HFF-Myc (cell line): ENCODE measurements at regions not wholly inside any gene's neighbourhood (a gene's known extent, or its start where the extent isn't known, plus 50 kb on each side); places are given as distances from the start of the nearest gene placed in this dataset.

ENCODE experiments used
- DNase-seq: peaks from one replicate; pipeline ENCODE4 v3.0.0-alpha.2; 2011; ENCODE audit warnings: low read depth; ENCODE audit errors: extremely low read depth
- H3K4me3 ChIP-seq: replicated peaks from 2 replicates; pipeline ENCODE4 v1.5.1; 2011; ENCODE audit warnings: low read depth, mild to moderate bottlenecking, control low read depth, low read length
- TF ChIP-seq, protein P1 (sequence below): IDR thresholded peaks from 2 replicates; pipeline ENCODE4 v1.5.1; 2012; ENCODE audit warnings: mild to moderate bottlenecking, low read depth, low read length, control low read depth; ENCODE audit errors: missing control alignments

DNA sequence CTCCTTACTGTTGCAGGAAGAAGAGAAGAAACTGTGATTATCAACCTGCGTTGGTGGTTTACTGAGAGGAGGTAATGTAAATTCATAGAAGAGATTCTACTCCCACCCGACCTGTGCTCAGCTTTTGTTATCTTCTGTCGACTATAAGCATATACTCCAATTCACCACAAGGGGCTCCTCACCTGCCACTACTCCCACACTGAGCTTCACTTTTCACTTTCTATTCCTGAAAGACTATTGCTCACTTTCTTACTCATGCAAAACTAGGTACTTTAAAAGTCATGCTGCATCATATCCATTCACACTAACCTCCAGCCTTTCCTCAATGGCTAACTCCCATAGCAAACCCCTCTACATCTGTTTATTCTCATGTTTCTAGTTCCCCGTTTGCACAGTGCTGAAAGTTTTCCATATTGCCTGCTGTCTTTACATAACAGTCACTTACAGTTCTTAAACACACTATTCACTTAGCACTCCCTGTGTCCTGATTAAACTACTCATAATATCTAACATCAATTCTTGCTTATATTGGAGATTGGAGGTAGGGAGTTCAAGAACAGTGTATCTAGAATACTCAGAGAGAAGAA is 1062.6 kb downstream of the NR2F1-AS1 start:
- H3K4me3 ChIP-seq: no peak overlapping the region
- TF ChIP-seq, protein P1, sequence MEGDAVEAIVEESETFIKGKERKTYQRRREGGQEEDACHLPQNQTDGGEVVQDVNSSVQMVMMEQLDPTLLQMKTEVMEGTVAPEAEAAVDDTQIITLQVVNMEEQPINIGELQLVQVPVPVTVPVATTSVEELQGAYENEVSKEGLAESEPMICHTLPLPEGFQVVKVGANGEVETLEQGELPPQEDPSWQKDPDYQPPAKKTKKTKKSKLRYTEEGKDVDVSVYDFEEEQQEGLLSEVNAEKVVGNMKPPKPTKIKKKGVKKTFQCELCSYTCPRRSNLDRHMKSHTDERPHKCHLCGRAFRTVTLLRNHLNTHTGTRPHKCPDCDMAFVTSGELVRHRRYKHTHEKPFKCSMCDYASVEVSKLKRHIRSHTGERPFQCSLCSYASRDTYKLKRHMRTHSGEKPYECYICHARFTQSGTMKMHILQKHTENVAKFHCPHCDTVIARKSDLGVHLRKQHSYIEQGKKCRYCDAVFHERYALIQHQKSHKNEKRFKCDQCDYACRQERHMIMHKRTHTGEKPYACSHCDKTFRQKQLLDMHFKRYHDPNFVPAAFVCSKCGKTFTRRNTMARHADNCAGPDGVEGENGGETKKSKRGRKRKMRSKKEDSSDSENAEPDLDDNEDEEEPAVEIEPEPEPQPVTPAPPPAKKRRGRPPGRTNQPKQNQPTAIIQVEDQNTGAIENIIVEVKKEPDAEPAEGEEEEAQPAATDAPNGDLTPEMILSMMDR: peak; percentile 62
- peak; percentile 44 for DNase-seq

DNA sequence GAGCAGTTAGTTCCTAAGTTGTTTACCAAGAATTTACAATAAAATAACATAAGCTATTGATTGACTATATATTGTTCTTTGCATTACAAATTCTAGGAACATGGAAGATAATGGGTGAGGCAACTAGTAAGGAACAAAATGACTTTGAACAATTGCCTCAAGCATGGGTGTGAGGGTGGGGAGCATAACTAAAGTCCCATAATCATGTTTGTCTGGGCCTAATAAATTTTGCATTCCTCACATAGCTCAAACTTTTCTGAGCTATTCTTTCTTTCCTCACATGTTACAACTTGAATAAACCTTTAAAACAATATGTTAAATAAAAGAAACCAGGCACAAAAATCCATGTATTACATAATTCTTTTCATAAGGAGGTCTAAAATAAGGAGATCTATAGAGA is 1066.1 kb downstream of the NR2F1-AS1 start:
- no peak overlapping the region for H3K4me3 ChIP-seq
- TF ChIP-seq, protein P1: no peak
- DNase-seq: no peak

DNA sequence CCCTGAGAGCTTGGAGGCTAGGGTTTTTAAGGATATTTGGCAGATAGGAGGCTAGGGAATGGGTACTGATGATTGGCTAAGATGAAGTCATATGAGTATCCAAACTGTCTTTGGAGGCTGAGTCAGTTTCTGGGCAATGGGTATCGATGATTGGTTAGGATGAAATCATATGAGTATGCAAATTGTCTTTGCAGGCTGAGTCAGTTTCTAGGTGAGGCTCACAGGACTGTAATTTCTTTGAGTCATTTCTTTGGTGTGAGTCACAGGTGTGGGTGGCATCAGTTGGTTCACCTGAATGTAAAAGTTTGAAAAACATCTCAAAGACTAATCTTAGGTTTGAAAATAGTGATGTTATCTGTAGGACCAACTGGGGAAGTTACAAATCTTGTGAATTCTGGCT is 1068.0 kb downstream of the NR2F1-AS1 start:
- TF ChIP-seq, protein P1: no peak
- DNase-seq: no peak
- H3K4me3 ChIP-seq: no peak overlapping the region

DNA sequence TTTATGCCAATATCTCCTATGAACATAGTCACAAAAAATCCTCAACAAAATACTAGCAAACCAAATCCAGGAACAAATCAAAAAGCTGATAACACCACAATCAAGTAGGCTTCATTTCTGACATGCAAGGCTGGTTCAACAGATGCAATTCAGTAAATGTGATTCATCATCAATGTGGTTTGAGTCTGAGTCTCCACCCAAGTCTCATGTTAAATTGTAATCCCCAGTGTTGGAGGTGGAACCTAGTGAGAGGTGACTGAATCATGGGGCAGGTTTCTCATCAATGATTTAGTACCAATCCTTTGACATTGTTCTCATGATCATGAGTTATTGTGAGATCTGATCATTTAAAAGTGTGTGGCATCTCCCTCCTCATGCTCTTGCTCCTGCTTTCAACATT is 1072.7 kb downstream of the NR2F1-AS1 start:
- TF ChIP-seq, protein P1: no peak
- DNase-seq: no peak
- no peak overlapping the region for H3K4me3 ChIP-seq

DNA sequence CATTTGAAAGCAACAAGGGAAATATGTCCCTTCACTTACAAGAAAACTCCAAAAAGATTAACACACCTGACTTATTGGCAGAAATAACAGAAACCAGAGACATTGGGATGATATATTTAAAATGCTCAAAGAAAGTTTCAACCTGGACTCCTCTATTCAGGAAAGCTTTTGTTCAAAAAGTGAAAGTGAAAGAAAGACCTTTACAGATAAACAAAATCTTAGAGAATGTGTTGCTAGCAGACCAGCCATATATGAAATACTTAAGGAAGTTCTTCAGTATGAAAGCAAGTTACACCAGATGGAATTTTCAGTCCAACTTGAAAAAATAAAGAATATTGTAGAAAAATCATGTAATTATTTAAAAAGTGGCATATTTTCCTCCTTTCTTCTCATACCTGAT is 1075.1 kb downstream of the NR2F1-AS1 start:
- TF ChIP-seq, protein P1: no peak
- DNase-seq: no peak
- no peak overlapping the region for H3K4me3 ChIP-seq

DNA sequence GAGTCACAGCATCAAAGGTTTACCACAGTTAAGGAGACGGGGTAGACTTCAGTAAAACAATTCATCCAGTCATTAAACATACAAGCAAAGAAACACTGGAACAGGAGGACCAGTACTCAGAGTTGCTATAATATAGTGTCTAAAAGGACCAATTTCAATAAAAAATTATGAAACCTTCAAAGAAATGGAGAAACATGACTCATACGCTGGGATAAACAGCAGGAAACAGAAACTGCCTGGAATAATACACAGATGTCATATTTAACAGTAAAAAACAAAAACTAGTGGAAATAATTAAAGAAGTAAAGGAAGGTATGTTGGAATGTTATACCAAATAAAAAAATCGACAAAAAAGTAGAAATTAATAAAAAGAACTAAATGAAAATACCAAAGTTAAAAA is 1075.9 kb downstream of the NR2F1-AS1 start:
- H3K4me3 ChIP-seq: no peak overlapping the region
- TF ChIP-seq, protein P1: no peak
- DNase-seq: no peak

DNA sequence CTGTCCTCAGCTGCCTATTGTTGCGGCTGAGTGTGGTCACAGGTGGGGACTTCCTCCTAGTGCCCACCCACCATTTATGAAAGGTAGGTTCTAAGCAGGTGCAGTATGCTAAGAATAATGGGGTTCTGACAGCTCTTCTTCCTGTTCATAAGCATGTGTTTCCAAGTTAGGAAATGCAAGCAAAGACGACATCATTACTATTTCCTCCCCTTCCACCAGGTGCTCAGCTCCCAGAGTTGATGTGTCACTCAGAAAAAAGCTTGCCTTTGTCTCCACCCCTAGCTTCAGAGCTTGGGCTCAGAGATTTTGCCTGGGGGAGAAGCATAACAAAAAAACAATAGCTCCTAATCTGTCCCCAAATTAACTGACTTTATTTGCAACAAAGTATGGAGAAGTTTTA is 1076.7 kb downstream of the NR2F1-AS1 start:
- no peak overlapping the region for H3K4me3 ChIP-seq
- TF ChIP-seq, protein P1: no peak
- DNase-seq: no peak
